ENCODE measurements at regions not wholly inside any gene's neighbourhood (a gene's known extent, or its start where the extent isn't known, plus 50 kb on each side); places are given as distances from the start of the nearest gene placed in this dataset.
A peak's percentile ranks its signal among the peaks of the same experiment; 100 is the strongest.

DNA sequence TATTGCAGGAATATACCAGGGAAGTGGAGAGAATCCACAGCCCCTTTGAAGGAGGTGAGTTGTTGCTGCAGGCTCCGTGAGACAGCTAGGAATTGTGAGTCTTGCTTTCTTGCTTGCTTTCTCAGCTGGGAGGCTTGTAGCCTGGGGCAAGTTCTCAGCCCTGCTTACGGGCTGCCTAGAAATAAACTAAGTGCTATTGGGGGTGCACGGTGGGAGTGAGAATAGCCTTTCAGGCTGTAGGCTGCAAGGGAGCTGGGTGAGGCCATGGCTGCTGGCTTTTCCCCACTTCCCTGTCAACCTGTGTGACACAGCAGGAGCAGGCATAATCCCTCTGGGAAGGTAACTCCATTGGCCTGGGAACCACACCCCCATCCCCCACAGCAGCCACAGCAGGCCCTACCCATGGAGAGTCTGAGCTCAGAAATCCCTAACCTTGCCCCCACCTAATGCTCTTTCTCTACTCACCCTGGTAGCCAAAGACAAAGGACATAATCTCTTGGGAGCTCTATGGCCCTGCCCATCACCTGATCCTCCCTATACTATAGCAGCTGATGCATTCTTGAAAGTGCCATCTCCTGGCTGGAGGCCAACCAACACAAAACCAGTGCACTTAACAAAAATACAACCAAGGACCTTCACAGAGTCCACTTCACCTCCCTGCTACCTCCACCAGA is 113.0 kb downstream of the MMRN1 start:
- intact Hi-C loops (cut with micrococcal nuclease): no loop called here
- no peaks in the 10 kb centered on the region for H3K4me1 ChIP-seq (ENCODE audit: control insufficient read depth in 2 of 2, insufficient read depth in 2 of 2, low read length in 2 of 2)
- H3K27ac ChIP-seq (ENCODE audit: low read depth, low read length): no peak overlapping the region
- Mint-ChIP-seq H3K27ac (no peak overlapping the region), H3K4me1 (no peaks in the 10 kb centered on the region), H3K9me3 (peaks cover 0 to 8% (median 0%) of the 10 kb centered on the region in 11 donors), H3K4me3 (no peak overlapping the region), H3K27me3 (peaks cover 0 to 11% (median 7%) of the 10 kb centered on the region in 5 donors), H3K36me3 (no peaks in the 10 kb centered on the region)
- H3K9me3 ChIP-seq (ENCODE audit: control insufficient read depth in 2 of 3, low read length in 3 of 3): no peaks in the 10 kb centered on the region
- H3K27me3 ChIP-seq (ENCODE audit: control insufficient read depth in 2 of 2, insufficient read depth in 2 of 2, low read length in 2 of 2): no peaks in the 10 kb centered on the region
- H3K36me3 ChIP-seq (ENCODE audit: control insufficient read depth in 2 of 3, insufficient read depth in 3 of 3, low read length in 3 of 3): no peaks in the 10 kb centered on the region
- ChIA-PET CTCF (no interaction called here), POLR2A (no interaction called here)
- no peak for DNase-seq
- no peak for ATAC-seq
- no peak overlapping the region for H3K4me3 ChIP-seq (ENCODE audit: low read length)

DNA sequence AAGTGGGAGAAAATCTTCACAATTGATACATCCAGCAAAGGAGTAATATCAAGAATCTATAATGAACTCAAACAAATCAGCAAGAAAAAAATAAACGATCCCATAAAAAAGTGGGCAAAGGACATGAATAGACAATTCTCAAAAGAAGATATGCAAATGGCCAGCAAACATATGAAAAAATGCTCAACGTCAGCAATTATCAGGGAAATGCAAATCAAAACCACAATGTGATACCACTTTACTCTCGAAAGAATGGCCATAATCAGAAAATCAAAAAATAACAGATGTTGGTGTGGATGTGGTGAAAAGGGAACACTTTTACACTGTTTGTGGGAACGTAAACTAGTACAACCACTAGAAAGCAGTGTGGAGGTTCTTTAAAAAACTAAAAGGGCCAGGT is 114.3 kb upstream of the CCSER1 start:
- Mint-ChIP-seq H3K9me3 (peaks cover 0 to 8% (median 0%) of the 10 kb centered on the region in 11 donors), H3K27ac (no peak overlapping the region), H3K4me1 (no peaks in the 10 kb centered on the region), H3K36me3 (no peaks in the 10 kb centered on the region), H3K27me3 (peaks cover 0 to 10% (median 7%) of the 10 kb centered on the region in 5 donors), H3K4me3 (no peak overlapping the region)
- intact Hi-C loops (cut with micrococcal nuclease): no loop called here
- Histone ChIP-seq H3K4me3 (ENCODE audit: low read length) (no peak overlapping the region), H3K4me1 (ENCODE audit: control insufficient read depth in 2 of 2, insufficient read depth in 2 of 2, low read length in 2 of 2) (no peaks in the 10 kb centered on the region), H3K36me3 (ENCODE audit: control insufficient read depth in 2 of 3, insufficient read depth in 3 of 3, low read length in 3 of 3) (no peaks in the 10 kb centered on the region), H3K27ac (ENCODE audit: low read depth, low read length) (no peak overlapping the region), H3K27me3 (ENCODE audit: control insufficient read depth in 2 of 2, insufficient read depth in 2 of 2, low read length in 2 of 2) (no peaks in the 10 kb centered on the region), H3K9me3 (ENCODE audit: control insufficient read depth in 2 of 3, low read length in 3 of 3) (no peaks in the 10 kb centered on the region)
- no peak for DNase-seq
- CTCF ChIA-PET: no interaction called here
- POLR2A ChIA-PET: no interaction called here
- ATAC-seq: no peak

DNA sequence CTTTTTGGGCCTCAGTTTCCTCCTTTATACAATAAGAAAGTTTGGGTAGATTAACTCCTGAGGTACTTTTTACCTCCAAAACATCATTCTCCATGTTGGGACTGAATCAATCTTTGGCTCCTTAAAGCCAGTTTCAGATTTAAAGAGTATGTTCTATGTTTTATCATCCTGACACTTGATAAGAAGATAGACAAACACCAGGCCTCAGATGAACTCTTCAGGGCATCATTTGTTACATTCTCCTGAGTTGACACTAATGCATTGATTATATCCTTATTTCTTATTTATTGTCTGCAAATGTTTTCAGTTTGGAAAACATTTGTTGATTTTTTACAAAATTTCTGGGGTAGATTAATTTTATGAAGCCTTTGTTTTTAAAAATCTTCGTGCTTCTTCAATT is 102.7 kb upstream of the CCSER1 start:
- POLR2A ChIA-PET: no interaction called here
- no peaks in the 10 kb centered on the region for H3K9me3 ChIP-seq (ENCODE audit: control insufficient read depth in 2 of 3, low read length in 3 of 3)
- Mint-ChIP-seq H3K4me3 (no peak overlapping the region), H3K4me1 (peaks cover 0 to 1% (median 0%) of the 10 kb centered on the region in 7 donors), H3K27me3 (peaks cover 0 to 11% (median 3%) of the 10 kb centered on the region in 5 donors), H3K36me3 (no peaks in the 10 kb centered on the region), H3K27ac (no peak overlapping the region), H3K9me3 (no peaks in the 10 kb centered on the region)
- H3K27ac ChIP-seq (ENCODE audit: low read depth, low read length): no peak overlapping the region
- H3K4me1 ChIP-seq (ENCODE audit: control insufficient read depth in 2 of 2, insufficient read depth in 2 of 2, low read length in 2 of 2): no peaks in the 10 kb centered on the region
- no peak for ATAC-seq
- H3K36me3 ChIP-seq (ENCODE audit: control insufficient read depth in 2 of 3, insufficient read depth in 3 of 3, low read length in 3 of 3): no peaks in the 10 kb centered on the region
- no peaks in the 10 kb centered on the region for H3K27me3 ChIP-seq (ENCODE audit: control insufficient read depth in 2 of 2, insufficient read depth in 2 of 2, low read length in 2 of 2)
- no peak for DNase-seq
- CTCF ChIA-PET: no interaction called here
- intact Hi-C loops (cut with micrococcal nuclease): no loop called here
- no peak overlapping the region for H3K4me3 ChIP-seq (ENCODE audit: low read length)

DNA sequence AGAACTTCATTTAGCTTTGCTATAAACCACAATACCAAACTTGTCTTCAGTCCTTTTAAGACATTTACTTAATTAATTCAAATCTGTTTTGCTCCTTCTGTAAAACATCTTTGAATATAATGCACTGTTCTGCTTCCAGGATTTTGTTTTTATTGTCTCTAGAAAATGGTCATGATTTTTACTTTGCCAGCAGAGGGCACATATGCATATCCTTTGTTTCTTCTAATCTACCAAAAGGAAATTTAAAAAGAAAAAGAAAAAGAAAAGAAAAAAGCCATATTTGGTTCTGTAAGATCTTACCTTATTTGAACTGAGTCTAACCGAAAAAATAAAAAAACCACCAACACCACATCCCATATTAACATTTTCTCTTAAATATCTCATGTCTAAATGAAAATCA is 101.9 kb upstream of the CCSER1 start:
- H3K4me3 Mint-ChIP-seq: no peak overlapping the region
- ChIA-PET CTCF (no interaction called here), POLR2A (no interaction called here)
- no peak for DNase-seq
- no peaks in the 10 kb centered on the region for H3K36me3 Mint-ChIP-seq
- no peak overlapping the region for H3K27ac Mint-ChIP-seq
- no peaks in the 10 kb centered on the region for H3K9me3 Mint-ChIP-seq
- Histone ChIP-seq H3K9me3 (ENCODE audit: control insufficient read depth in 2 of 3, low read length in 3 of 3) (no peaks in the 10 kb centered on the region), H3K4me1 (ENCODE audit: control insufficient read depth in 2 of 2, insufficient read depth in 2 of 2, low read length in 2 of 2) (no peaks in the 10 kb centered on the region), H3K27me3 (ENCODE audit: control insufficient read depth in 2 of 2, insufficient read depth in 2 of 2, low read length in 2 of 2) (no peaks in the 10 kb centered on the region), H3K27ac (ENCODE audit: low read depth, low read length) (no peak overlapping the region), H3K36me3 (ENCODE audit: control insufficient read depth in 2 of 3, insufficient read depth in 3 of 3, low read length in 3 of 3) (no peaks in the 10 kb centered on the region), H3K4me3 (ENCODE audit: low read length) (no peak overlapping the region)
- H3K4me1 Mint-ChIP-seq: peaks cover 0 to 1% (median 0%) of the 10 kb centered on the region in 7 donors
- H3K27me3 Mint-ChIP-seq: peaks cover 0 to 11% (median 3%) of the 10 kb centered on the region in 5 donors
- no peak for ATAC-seq
- intact Hi-C loops (cut with micrococcal nuclease): no loop called here

DNA sequence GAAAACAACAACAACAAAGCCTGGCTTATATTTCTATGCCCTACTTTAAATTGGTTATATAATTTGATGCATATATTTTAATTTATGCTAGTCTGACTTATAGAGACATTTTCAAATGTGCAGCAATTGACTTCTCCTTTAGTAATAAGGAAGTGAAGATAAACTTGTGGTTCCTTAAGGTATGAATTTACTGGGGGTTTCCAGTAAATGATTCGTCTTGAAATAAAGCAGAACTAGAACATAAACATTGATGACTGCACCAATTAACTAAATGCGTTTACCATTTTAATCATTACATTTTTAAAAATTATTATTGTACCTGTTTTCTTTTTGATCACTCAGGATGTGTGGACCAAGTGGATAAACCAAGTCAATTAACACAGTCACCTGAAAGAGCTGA is 99.6 kb upstream of the CCSER1 start:
- ChIA-PET POLR2A (no interaction called here), CTCF (no interaction called here)
- no peaks in the 10 kb centered on the region for H3K36me3 Mint-ChIP-seq
- Histone ChIP-seq H3K27ac (ENCODE audit: low read depth, low read length) (no peak overlapping the region), H3K27me3 (ENCODE audit: control insufficient read depth in 2 of 2, insufficient read depth in 2 of 2, low read length in 2 of 2) (no peaks in the 10 kb centered on the region), H3K4me3 (ENCODE audit: low read length) (no peak overlapping the region), H3K9me3 (ENCODE audit: control insufficient read depth in 2 of 3, low read length in 3 of 3) (no peaks in the 10 kb centered on the region), H3K4me1 (ENCODE audit: control insufficient read depth in 2 of 2, insufficient read depth in 2 of 2, low read length in 2 of 2) (no peaks in the 10 kb centered on the region), H3K36me3 (ENCODE audit: control insufficient read depth in 2 of 3, insufficient read depth in 3 of 3, low read length in 3 of 3) (no peaks in the 10 kb centered on the region)
- peaks cover 0 to 1% (median 0%) of the 10 kb centered on the region in 7 donors for H3K4me1 Mint-ChIP-seq
- DNase-seq (no peak), ATAC-seq (peak; percentile 57)
- H3K27ac Mint-ChIP-seq: no peak overlapping the region
- H3K4me3 Mint-ChIP-seq: no peak overlapping the region
- H3K9me3 Mint-ChIP-seq: no peaks in the 10 kb centered on the region
- H3K27me3 Mint-ChIP-seq: peaks cover 0 to 8% (median 0%) of the 10 kb centered on the region in 5 donors
- intact Hi-C loops (cut with micrococcal nuclease): no loop called here

DNA sequence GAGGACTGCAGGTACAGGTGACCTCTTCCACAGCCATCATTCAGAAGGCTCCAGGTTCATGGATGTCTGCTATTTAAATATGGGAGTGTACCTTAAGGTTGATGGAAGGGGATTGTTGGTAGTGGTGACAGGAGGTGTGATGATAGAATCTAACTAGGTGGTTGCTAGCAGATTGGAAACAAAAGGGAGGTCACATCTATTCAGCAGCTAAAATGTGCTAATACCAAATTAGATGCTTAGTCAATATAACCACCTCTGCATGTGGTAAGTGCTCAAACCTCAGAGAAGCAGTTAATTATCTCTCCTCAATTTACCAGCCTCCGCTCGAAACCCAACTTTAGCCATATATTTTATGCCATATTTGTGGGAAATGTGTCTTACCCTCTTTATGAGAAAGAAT is 98.7 kb upstream of the CCSER1 start:
- Histone ChIP-seq H3K27ac (ENCODE audit: low read depth, low read length) (no peak overlapping the region), H3K27me3 (ENCODE audit: control insufficient read depth in 2 of 2, insufficient read depth in 2 of 2, low read length in 2 of 2) (no peaks in the 10 kb centered on the region), H3K4me3 (ENCODE audit: low read length) (no peak overlapping the region), H3K36me3 (ENCODE audit: control insufficient read depth in 2 of 3, insufficient read depth in 3 of 3, low read length in 3 of 3) (no peaks in the 10 kb centered on the region), H3K9me3 (ENCODE audit: control insufficient read depth in 2 of 3, low read length in 3 of 3) (no peaks in the 10 kb centered on the region), H3K4me1 (ENCODE audit: control insufficient read depth in 2 of 2, insufficient read depth in 2 of 2, low read length in 2 of 2) (no peaks in the 10 kb centered on the region)
- Mint-ChIP-seq H3K27me3 (peaks cover 0 to 8% (median 3%) of the 10 kb centered on the region in 5 donors), H3K27ac (no peak overlapping the region), H3K4me3 (no peak overlapping the region), H3K9me3 (no peaks in the 10 kb centered on the region), H3K4me1 (peaks cover 0 to 1% (median 0%) of the 10 kb centered on the region in 7 donors), H3K36me3 (no peaks in the 10 kb centered on the region)
- DNase-seq (no peak), ATAC-seq (no peak)
- intact Hi-C loops (cut with micrococcal nuclease): no loop called here
- ChIA-PET CTCF (no interaction called here), POLR2A (no interaction called here)

DNA sequence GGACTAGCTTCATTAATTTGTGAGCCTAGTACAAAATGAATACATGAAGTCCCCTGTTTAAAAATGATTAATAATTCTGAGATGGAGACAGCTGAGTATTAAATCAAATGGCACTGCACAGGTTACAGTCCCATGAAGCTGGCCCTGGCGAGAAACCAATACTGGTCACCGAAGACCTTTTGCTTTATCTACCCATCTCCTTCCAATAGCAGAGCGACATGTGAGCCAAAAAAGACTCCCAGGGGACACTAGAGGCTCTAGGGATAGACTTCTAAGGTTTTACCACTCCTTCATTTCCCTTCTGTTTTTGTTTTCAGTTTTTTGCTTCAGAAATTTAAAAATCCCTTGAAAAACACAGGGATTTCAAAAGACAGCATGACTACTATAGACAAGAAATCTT is 97.0 kb upstream of the CCSER1 start:
- DNase-seq (no peak), ATAC-seq (no peak)
- no peaks in the 10 kb centered on the region for H3K9me3 ChIP-seq (ENCODE audit: control insufficient read depth in 2 of 3, low read length in 3 of 3)
- CTCF ChIA-PET: no interaction called here
- intact Hi-C loops (cut with micrococcal nuclease): no loop called here
- no peaks in the 10 kb centered on the region for H3K36me3 Mint-ChIP-seq
- H3K27me3 Mint-ChIP-seq: peaks cover 0 to 13% (median 6%) of the 10 kb centered on the region in 5 donors
- H3K4me1 Mint-ChIP-seq: peaks cover 0 to 1% (median 0%) of the 10 kb centered on the region in 7 donors
- no peaks in the 10 kb centered on the region for H3K36me3 ChIP-seq (ENCODE audit: control insufficient read depth in 2 of 3, insufficient read depth in 3 of 3, low read length in 3 of 3)
- H3K4me3 ChIP-seq (ENCODE audit: low read length): no peak overlapping the region
- no peak overlapping the region for H3K27ac Mint-ChIP-seq
- peaks cover 0 to 12% (median 0%) of the 10 kb centered on the region in 11 donors for H3K9me3 Mint-ChIP-seq
- no peaks in the 10 kb centered on the region for H3K4me1 ChIP-seq (ENCODE audit: control insufficient read depth in 2 of 2, insufficient read depth in 2 of 2, low read length in 2 of 2)
- no peaks in the 10 kb centered on the region for H3K27me3 ChIP-seq (ENCODE audit: control insufficient read depth in 2 of 2, insufficient read depth in 2 of 2, low read length in 2 of 2)
- POLR2A ChIA-PET: no interaction called here
- H3K27ac ChIP-seq (ENCODE audit: low read depth, low read length): no peak overlapping the region
- no peak overlapping the region for H3K4me3 Mint-ChIP-seq

Data from naive thymus-derived CD4-positive, alpha-beta T cell (primary cell).